Dedifferentiated amniotic fluid mesenchymal stem cell (primary cell): ENCODE measurements at regions not wholly inside any gene's neighbourhood (a gene's known extent, or its start where the extent isn't known, plus 50 kb on each side); places are given as distances from the start of the nearest gene placed in this dataset.

Experiments used
- DNase-seq: peaks from one replicate; pipeline ENCODE4 v3.0.0-alpha.2; 2016; ENCODE audit errors: extremely low spot score

DNA sequence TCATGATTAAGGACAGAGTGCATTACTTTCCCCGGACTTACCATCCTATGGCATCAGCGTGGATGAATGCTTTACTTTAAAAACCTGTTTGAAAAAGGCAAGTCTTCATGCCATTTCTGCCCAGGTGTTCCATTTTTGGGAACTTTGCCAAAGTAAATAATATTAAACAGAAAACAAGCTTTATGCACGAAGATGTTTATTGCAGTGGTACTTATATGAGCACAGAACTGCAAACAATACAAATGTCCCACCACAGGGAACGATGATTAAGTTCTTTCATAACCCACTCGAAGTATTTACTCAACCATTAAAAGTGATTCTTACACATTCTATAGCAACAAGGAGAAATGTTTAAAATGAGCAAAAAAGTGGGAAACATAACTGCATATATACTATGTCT is 109.7 kb upstream of the GDF10 start:
- DNase-seq, result no peak

DNA sequence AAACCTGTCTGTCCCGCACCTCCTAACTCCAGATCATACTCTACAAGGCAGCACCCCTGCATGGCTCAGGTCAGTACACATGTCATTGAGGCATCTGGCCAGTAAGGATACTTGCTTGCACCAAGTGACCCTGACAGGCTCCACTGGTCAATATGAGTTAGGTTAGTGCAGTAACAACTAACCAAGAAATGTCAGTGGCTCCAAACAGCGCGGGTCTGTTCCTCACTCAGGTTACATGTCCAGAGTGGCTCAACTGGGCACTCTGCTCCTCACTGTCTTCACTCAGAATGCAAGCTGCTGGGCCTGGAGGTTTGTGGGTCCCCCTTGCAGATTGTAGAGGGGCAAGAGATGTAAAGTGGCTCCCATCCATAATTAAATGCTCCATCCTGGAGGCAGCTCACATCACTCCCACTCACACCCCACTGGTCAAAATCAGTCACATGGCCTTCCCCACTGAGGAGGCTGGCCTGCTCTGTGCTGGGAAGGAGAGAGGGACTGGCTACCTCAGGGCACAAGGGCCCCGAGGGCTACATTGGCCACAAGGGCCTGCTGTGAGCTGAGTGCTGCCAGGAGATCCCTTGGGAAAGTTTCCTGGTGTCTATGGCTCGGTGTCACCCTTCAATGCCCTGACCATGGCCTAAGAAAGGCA is 109.1 kb upstream of the GDF10 start:
- no peak for DNase-seq

DNA sequence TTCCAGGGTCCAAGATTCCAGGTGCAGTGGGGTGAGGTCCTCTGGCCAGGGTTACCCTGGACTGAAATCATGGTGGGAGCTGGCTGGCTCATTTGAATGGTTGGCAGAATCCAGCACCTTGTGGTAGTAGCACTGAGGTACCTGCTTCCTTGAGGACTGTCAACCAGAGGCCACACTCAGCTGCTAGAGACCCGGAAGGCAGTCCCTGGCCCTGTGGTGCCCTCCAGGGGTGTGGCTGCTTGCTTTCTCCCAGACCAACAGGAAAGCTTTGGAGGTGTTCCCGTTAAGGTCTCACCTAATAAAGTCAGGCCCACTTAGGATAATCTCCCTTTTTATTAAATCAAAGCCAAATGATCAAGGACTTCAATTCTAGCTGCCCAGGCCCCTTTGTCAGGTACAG is 107.7 kb upstream of the GDF10 start:
- no peak for DNase-seq

DNA sequence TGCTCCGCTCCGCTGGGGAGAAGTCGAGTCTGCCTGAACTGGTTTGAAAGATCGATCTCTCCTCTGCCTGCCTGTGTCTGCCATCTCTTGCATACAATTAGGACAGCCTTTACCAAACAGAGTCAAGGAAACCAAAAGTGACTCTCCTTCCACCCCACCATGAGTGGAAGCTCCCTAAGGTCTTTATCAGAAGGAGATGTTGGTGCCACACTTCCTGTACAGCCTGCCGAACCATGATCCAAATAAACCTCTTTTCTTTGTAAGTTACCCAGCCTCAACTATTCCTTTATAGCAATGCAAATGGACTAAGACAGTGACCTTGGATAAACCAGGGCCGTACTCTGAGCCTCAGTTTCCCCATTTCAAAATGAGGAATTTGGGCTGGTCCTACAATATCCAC is 106.3 kb upstream of the GDF10 start:
- DNase-seq, result no peak

- DNase-seq, result no peak
These were observed 104.6 kb upstream of the GDF10 start for GRCh38 chr10:47195274-47195885.

GRCh38 chr10:47196691-47197090 is 103.3 kb upstream of the GDF10 start:
- no peak for DNase-seq

DNA sequence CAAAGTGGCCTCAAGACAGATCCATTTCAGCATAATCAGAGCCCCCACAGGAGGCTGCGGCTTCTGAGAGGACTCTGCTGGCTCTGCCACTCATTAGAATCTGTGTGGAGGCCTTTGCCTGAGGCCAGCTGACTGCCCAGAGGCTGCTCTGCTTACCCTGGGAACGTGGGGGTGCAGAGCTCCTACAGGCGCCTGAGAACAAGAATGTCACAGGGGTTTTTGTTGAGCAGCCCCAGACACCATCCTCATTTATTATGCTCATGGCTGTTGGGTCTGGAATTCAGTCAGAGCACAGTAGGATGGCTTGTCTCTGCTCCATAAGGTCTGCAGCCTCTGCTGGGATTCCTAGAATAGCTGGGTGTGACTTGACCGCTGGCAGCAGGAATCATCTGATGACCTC is 101.8 kb upstream of the GDF10 start:
- DNase-seq, result no peak

DNA sequence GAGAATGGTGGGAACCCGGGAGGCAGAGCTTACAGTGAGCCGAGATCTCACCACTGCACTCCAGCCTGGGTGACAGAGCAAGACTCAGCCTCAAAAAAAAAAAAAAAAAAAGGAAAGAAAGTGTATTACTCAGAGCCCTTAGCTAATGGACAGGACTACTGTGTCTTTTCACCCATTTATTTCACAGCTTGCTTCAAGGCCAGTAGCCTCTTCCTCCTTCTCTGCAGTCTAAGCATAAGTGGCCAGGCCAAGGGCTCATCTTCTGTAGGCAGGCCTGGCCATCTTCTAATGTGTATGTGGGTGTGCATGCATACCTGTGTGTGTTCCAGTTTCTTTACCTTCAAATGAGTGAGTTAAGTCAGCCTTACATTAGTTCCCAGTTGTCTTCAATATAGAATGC is 94.8 kb upstream of the GDF10 start:
- no peak for DNase-seq

GRCh38 chr10:47206449-47207280 is 93.3 kb upstream of the GDF10 start:
- DNase-seq, result no peak

DNA sequence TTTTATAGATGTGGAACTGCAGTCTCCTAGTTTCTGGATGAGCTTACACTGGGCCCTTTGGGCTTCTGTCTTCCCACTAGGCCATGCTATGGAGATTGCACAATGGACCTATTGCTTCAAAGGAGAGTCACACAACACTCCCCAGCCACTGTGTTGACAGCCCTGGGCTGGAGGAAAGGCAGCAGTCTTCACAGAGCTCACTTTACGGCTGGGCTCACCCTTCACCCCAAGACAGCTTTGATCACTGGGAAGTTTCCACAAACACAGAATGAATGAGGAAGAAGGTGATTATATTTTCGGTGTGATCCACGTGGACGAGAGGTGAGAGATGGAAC is 92.7 kb upstream of the GDF10 start:
- no peak for DNase-seq

DNA sequence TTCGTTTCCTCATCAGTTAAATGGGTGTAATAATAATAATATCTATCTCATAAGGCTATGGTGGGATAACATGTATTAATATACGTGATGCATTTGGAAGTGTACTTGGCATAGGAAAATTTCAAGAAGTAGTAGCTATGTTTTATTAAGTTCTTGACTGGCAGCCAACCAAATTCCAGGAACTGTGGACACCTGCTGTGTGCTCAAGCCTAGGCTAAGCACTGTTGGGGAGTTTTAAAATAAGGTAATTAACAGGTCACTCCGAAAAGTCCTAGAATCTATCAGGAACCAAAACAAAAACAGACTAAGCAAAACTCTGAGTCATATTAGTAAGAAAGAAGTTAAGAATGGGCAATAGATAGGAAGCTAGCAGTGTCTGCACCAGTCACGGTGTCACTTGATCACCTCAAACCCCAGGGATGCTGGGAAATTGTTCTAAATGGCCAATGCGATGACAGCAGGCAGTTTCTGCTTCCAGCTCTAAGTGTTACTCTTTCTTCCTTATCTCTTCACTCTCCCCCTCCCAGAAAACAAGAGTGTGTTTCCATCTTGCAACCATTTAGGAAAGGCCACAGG is 92.0 kb upstream of the GDF10 start:
- DNase-seq, result no peak

DNA sequence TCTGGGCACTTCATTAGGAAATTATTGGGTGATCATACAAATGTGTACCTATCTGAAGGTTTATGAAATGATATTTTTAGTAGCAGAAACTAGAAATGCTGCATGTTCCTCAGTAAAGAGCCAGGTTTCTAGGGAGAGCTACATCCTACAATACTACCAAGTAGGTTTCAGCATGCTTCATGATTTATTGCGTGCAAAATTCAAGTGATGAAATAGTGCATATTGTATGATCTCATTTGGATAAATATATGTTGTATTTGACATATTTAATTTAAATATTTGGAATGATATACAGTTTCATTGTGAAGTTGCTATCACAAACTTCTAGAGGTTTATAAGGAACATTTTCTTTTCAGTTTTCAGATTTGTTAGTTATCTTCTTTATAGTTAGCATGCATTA is 90.5 kb upstream of the GDF10 start:
- DNase-seq, result no peak

- DNase-seq, result no peak
These were observed 85.5 kb upstream of the GDF10 start for GRCh38 chr10:47214520-47214919.

GRCh38 chr10:47217113-47217512 is 82.9 kb upstream of the GDF10 start:
- no peak for DNase-seq

GRCh38 chr10:47218803-47219202 is 81.2 kb upstream of the GDF10 start:
- DNase-seq, result no peak

DNA sequence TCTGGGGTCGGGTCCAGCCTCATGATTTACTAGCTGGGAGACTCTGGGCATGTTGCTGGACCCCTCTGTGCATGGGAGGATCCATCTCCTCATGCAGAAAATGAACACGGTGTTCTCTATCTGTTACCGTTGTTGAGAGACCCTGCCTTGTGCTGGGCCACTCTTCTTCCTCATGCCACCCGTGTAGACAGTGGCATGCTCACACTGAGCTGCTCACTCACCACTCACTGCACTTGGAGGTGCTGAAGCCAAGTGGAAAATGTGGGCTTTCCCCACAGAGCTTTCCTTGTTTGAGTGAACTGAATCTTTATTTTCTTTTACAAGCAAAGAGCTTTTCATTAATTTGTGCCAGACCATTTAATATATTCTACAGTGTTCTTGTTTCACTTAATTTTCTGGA is 77.5 kb upstream of the GDF10 start:
- no peak for DNase-seq

- no peak for DNase-seq
These were observed 76.8 kb upstream of the GDF10 start for GRCh38 chr10:47223236-47223635.

DNA sequence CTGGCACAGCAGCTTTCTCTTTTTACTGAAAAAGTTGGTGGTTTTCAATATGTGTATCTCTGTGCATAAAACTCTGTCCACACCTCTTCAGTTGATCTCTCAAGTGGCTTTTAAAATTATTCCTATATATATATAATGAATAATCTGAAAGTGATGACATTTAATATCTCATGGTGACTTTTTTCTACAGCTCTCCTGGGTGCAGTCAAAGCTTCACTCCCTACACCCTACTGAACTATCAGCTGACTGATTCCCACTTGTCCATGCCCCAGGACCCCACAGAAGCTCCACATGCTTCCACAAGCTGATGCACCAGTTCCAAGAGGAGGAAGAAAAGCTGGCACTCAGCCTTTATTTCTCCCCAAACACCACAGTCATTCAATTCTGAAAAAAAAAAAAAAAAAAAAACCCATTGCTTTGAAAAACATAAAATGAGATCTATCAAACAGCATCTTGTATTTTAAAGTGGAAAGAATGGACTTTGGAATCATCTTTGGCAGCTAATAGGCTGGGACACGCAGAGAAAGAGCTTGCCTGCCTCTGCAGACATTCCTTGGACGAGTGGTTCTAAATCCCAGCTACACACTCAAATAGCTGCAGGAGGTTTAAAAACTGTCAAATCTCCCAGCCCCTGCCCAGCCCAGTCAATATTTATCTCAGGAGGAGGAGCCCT is 75.3 kb upstream of the GDF10 start:
- DNase-seq, result no peak

GRCh38 chr10:47225219-47225927 is 74.6 kb upstream of the GDF10 start:
- DNase-seq, result no peak

- no peak for DNase-seq
These were observed 73.9 kb upstream of the GDF10 start for GRCh38 chr10:47225928-47226645.

DNA sequence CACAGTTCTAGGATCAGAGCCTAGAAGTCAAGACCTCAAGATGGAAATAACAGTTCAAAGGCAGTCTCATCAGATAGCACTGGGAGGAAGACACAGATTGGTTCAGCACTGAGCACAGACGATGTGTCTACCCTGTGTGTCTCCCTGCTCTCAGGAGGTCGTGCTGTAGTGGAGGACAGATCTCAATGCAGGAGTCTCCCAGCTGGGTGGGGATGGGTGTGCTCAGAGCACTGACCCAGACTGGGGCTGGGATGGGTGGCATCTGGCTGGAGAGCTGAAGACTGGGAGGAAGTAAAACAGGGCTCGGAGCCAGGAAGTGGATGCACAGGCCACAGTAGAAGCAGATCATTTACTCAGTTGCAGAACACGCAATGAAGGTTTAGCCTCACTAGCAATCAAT is 69.5 kb upstream of the GDF10 start:
- no peak for DNase-seq
